NB4 (cell line): ENCODE measurements at regions not wholly inside any gene's neighbourhood (a gene's known extent, or its start where the extent isn't known, plus 50 kb on each side); places are given as distances from the start of the nearest gene placed in this dataset.

Source experiments
- TF ChIP-seq, protein P1 (sequence below): IDR thresholded peaks from one replicate; pipeline ENCODE4 v1.5.1; 2012; ENCODE audit warnings: low read depth, low read length
- TF ChIP-seq, protein P2 (sequence below): IDR thresholded peaks from 2 replicates; pipeline ENCODE4 v1.6.1; 2011; ENCODE audit warnings: low read depth, low read length

DNA sequence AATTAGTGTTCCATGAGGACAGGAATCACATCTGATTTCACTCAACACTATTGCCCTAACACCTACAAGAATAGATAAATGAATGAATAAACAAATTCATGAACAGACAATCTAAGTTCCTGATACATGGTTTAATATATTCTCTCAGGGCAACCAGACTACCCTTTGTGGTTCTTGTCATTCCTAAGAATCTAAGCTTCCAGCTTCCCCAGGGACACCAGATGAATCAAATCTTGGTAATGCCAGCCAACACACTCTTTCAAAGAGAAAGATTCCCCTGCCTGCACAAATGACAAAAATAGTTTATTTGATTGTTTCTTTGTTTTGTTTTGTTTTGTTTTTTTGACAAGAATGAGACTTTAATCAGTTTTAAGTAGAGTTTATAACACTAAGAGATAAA lies 237.5 kb upstream of the CHAC2 start:
- TF ChIP-seq, protein P1, sequence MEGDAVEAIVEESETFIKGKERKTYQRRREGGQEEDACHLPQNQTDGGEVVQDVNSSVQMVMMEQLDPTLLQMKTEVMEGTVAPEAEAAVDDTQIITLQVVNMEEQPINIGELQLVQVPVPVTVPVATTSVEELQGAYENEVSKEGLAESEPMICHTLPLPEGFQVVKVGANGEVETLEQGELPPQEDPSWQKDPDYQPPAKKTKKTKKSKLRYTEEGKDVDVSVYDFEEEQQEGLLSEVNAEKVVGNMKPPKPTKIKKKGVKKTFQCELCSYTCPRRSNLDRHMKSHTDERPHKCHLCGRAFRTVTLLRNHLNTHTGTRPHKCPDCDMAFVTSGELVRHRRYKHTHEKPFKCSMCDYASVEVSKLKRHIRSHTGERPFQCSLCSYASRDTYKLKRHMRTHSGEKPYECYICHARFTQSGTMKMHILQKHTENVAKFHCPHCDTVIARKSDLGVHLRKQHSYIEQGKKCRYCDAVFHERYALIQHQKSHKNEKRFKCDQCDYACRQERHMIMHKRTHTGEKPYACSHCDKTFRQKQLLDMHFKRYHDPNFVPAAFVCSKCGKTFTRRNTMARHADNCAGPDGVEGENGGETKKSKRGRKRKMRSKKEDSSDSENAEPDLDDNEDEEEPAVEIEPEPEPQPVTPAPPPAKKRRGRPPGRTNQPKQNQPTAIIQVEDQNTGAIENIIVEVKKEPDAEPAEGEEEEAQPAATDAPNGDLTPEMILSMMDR: no peak
- TF ChIP-seq, protein P2, sequence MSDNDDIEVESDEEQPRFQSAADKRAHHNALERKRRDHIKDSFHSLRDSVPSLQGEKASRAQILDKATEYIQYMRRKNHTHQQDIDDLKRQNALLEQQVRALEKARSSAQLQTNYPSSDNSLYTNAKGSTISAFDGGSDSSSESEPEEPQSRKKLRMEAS: no peak
